HEK293 (cell line): ENCODE measurements at regions not wholly inside any gene's neighbourhood (a gene's known extent, or its start where the extent isn't known, plus 50 kb on each side); places are given as distances from the start of the nearest gene placed in this dataset.

ENCODE experiments used
- CTCF ChIA-PET: fragments of 350-600 bp; formaldehyde crosslinking; extraction: SDS; loops from one replicate; lab custom pipeline; 2021; ENCODE audit warnings: antibody characterized with exemption; lab: Yijun Ruan, JAX
- POLR2A ChIA-PET: fragments of 300-600 bp; formaldehyde crosslinking; extraction: SDS; loops from one replicate; lab custom pipeline; 2020; ENCODE audit warnings: antibody characterized with exemption, inconsistent platforms; lab: Yijun Ruan, JAX
- H3K27ac ChIP-seq: fragments of 200-500 bp; sonication (Bioruptor generic); 2 replicates; pipeline ENCODE4 v1.5.1; 2014; ENCODE audit warnings: low read depth, low read length, control low read depth, inconsistent platforms; ENCODE audit errors: extremely low read depth
- H3K36me3 ChIP-seq, 2 experiments: fragments of 200-500 bp in 1 of 2; sonication (Bioruptor generic) in 1 of 2; 1 replicate in 1 of 2; 2 replicates in 1 of 2; pipeline ENCODE4 v1.5.1; 2014 to 2017; ENCODE audit warnings: inconsistent platforms in 2 of 2, low read length in 2 of 2; ENCODE audit not compliant: control insufficient read depth in 2 of 2, insufficient read depth in 1 of 2
- H3K4me1 ChIP-seq: fragments of 200-500 bp; sonication (Bioruptor generic); 2 replicates; pipeline ENCODE4 v1.5.1; 2014; ENCODE audit warnings: mild to moderate bottlenecking, low read length, inconsistent platforms; ENCODE audit not compliant: control insufficient read depth, insufficient read depth
- H3K4me3 ChIP-seq: 2 replicates; pipeline ENCODE4 v1.5.1; 2011; ENCODE audit warnings: low read depth, mild to moderate bottlenecking, control low read depth, low read length, moderate library complexity
- H3K9me3 ChIP-seq: fragments of 200-500 bp; sonication (Bioruptor generic); 2 replicates; pipeline ENCODE4 v1.5.1; 2014; ENCODE audit warnings: low read depth, low read length, inconsistent platforms; ENCODE audit not compliant: control insufficient read depth, insufficient read depth
- GFI1B ChIP-seq: fragments of 450-650 bp; formaldehyde crosslinking; IDR thresholded peaks from 2 replicates; pipeline ENCODE4 v1.5.1; 2016; ENCODE audit warnings: missing biosample characterization, missing genetic modification characterization
- HOXC10 ChIP-seq: sonication (generic); formaldehyde crosslinking; IDR thresholded peaks from 2 replicates; pipeline ENCODE4 v1.8.1; 2023; ENCODE audit warnings: mild to moderate bottlenecking, missing genetic modification reagents
- SCRT1 ChIP-seq: fragments of 450-650 bp; formaldehyde crosslinking; IDR thresholded peaks from 2 replicates; pipeline ENCODE4 v1.5.1; 2016; ENCODE audit warnings: missing biosample characterization, missing genetic modification characterization, borderline replicate concordance
- SETDB1 ChIP-seq: IDR thresholded peaks from one replicate; pipeline ENCODE4 v1.6.1; 2017; ENCODE audit warnings: mild to moderate bottlenecking, low read length, moderate library complexity, mixed read lengths; ENCODE audit not compliant: insufficient read length
- SP2 ChIP-seq: fragments of 450-650 bp; formaldehyde crosslinking; IDR thresholded peaks from 2 replicates; pipeline ENCODE4 v1.5.1; 2016; ENCODE audit warnings: missing biosample characterization, missing genetic modification characterization
- TRIM28 ChIP-seq: IDR thresholded peaks from 2 replicates; pipeline ENCODE4 v1.6.1; 2011; ENCODE audit warnings: low read length, control low read depth, borderline replicate concordance
- ZFP41 ChIP-seq: fragments of 450-650 bp; formaldehyde crosslinking; IDR thresholded peaks from 2 replicates; pipeline ENCODE4 v1.5.1; 2016; ENCODE audit warnings: missing biosample characterization, missing genetic modification characterization, borderline replicate concordance
- ZNF114 ChIP-seq: fragments of 450-650 bp; formaldehyde crosslinking; IDR thresholded peaks from 2 replicates; pipeline ENCODE4 v1.5.0; 2017; ENCODE audit warnings: missing biosample characterization, missing genetic modification characterization
- ZNF248 ChIP-seq: fragments of 450-650 bp; formaldehyde crosslinking; IDR thresholded peaks from 2 replicates; pipeline ENCODE4 v1.5.1; 2017; ENCODE audit warnings: missing biosample characterization, missing genetic modification characterization
- ZNF266 ChIP-seq: fragments of 450-650 bp; formaldehyde crosslinking; IDR thresholded peaks from 2 replicates; pipeline ENCODE4 v1.5.1; 2016; ENCODE audit warnings: missing biosample characterization, missing genetic modification characterization, low read depth
- ZNF274 ChIP-seq, 2 experiments: fragments of 200-500 bp in 1 of 2; fragments of 450-650 bp in 1 of 2; sonication (Bioruptor generic) in 1 of 2; formaldehyde crosslinking in 1 of 2; IDR thresholded peaks; 2 replicates each; pipeline versions ENCODE4 v1.5.1 to v1.6.1; 2014 to 2016; ENCODE audit warnings: borderline replicate concordance in 1 of 2, inconsistent platforms in 1 of 2, low read length in 1 of 2, missing biosample characterization in 1 of 2, missing genetic modification characterization in 1 of 2
- ZNF302 ChIP-seq: fragments of 450-650 bp; formaldehyde crosslinking; IDR thresholded peaks from 2 replicates; pipeline ENCODE4 v1.5.1; 2016; ENCODE audit warnings: missing biosample characterization, missing genetic modification characterization, low read depth
- ZNF394 ChIP-seq: fragments of 450-650 bp; formaldehyde crosslinking; IDR thresholded peaks from 2 replicates; pipeline ENCODE4 v1.5.1; 2016; ENCODE audit warnings: missing biosample characterization, missing genetic modification characterization, mild to moderate bottlenecking, moderate library complexity, borderline replicate concordance
- ZNF501 ChIP-seq: fragments of 450-650 bp; formaldehyde crosslinking; IDR thresholded peaks from 2 replicates; pipeline ENCODE4 v1.5.1; 2016; ENCODE audit warnings: missing biosample characterization, missing genetic modification characterization
- ZNF514 ChIP-seq: fragments of 450-650 bp; formaldehyde crosslinking; IDR thresholded peaks from 2 replicates; pipeline ENCODE4 v1.5.1; 2016; ENCODE audit warnings: missing biosample characterization, missing genetic modification characterization
- ZNF521 ChIP-seq: fragments of 450-650 bp; formaldehyde crosslinking; IDR thresholded peaks from 2 replicates; pipeline ENCODE4 v1.5.1; 2017; ENCODE audit warnings: missing biosample characterization, mild to moderate bottlenecking, missing genetic modification characterization
- ZNF585B ChIP-seq: fragments of 450-650 bp; formaldehyde crosslinking; IDR thresholded peaks from 2 replicates; pipeline ENCODE4 v1.5.1; 2016; ENCODE audit warnings: missing biosample characterization, missing genetic modification characterization
- ZNF768 ChIP-seq: fragments of 450-650 bp; formaldehyde crosslinking; IDR thresholded peaks from 2 replicates; pipeline ENCODE4 v1.5.1; 2018; ENCODE audit warnings: missing biosample characterization, mild to moderate bottlenecking, missing genetic modification characterization
- TF ChIP-seq, protein P1 (sequence below): fragments of 450-650 bp; formaldehyde crosslinking; IDR thresholded peaks from 2 replicates; pipeline ENCODE4 v1.5.1; 2016; ENCODE audit warnings: missing biosample characterization, missing genetic modification characterization
- TF ChIP-seq, protein P2 (sequence below): fragments of 450-650 bp; formaldehyde crosslinking; IDR thresholded peaks from 2 replicates; pipeline ENCODE4 v1.5.1; 2016; ENCODE audit warnings: missing biosample characterization, missing genetic modification characterization
- TF ChIP-seq, protein P3 (sequence below): fragments of 450-650 bp; formaldehyde crosslinking; IDR thresholded peaks from 2 replicates; pipeline ENCODE4 v1.5.0; 2017; ENCODE audit warnings: missing biosample characterization, missing genetic modification characterization, borderline replicate concordance
- TF ChIP-seq, protein P4 (sequence below): fragments of 450-650 bp; formaldehyde crosslinking; IDR thresholded peaks from 2 replicates; pipeline ENCODE4 v1.5.1; 2016; ENCODE audit warnings: missing biosample characterization, missing genetic modification characterization
- TF ChIP-seq, protein P5 (sequence below): fragments of 450-650 bp; formaldehyde crosslinking; IDR thresholded peaks from 2 replicates; pipeline ENCODE4 v1.5.1; 2016; ENCODE audit warnings: missing biosample characterization, missing genetic modification characterization, borderline replicate concordance

DNA sequence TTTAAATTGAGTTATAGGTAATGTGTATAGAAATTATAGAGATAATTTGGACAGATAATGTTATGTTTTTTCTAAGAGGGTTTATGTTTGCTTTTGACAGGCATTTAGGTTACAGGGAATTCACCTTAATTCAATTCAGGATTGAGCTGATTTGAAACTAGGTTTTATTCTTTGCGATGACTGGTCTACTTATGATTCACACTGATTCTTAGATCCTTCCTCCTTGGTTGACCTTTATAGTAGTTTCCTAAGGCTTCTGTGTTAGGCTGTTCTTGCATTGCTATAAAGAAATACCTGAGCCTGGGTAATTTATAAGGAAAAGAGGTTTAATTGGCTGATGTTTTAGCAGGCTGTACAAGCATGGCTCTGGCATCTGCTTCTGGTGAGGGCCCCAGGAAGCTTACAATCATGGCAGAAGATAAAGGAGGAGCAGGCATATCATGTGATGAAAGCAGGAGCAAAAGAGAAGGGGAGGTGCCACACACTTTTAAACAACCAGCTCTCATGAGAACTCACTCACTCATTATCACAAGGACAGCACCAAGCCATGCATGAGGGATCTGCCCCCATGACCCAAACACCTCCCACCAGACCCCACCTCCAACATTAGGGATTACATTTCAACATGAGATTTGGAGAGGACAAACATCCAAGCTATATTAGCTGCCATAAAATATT lies 155.0 kb upstream of the SFRP2 start (continued):
- TF ChIP-seq, protein P1, sequence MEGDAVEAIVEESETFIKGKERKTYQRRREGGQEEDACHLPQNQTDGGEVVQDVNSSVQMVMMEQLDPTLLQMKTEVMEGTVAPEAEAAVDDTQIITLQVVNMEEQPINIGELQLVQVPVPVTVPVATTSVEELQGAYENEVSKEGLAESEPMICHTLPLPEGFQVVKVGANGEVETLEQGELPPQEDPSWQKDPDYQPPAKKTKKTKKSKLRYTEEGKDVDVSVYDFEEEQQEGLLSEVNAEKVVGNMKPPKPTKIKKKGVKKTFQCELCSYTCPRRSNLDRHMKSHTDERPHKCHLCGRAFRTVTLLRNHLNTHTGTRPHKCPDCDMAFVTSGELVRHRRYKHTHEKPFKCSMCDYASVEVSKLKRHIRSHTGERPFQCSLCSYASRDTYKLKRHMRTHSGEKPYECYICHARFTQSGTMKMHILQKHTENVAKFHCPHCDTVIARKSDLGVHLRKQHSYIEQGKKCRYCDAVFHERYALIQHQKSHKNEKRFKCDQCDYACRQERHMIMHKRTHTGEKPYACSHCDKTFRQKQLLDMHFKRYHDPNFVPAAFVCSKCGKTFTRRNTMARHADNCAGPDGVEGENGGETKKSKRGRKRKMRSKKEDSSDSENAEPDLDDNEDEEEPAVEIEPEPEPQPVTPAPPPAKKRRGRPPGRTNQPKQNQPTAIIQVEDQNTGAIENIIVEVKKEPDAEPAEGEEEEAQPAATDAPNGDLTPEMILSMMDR (tag by site-specific recombination) = no peak
- no peak for TF ChIP-seq HOXC10
- TF ChIP-seq, protein P2, sequence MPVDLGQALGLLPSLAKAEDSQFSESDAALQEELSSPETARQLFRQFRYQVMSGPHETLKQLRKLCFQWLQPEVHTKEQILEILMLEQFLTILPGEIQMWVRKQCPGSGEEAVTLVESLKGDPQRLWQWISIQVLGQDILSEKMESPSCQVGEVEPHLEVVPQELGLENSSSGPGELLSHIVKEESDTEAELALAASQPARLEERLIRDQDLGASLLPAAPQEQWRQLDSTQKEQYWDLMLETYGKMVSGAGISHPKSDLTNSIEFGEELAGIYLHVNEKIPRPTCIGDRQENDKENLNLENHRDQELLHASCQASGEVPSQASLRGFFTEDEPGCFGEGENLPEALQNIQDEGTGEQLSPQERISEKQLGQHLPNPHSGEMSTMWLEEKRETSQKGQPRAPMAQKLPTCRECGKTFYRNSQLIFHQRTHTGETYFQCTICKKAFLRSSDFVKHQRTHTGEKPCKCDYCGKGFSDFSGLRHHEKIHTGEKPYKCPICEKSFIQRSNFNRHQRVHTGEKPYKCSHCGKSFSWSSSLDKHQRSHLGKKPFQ (tag by site-specific recombination) = no peak
- TF ChIP-seq ZNF274 (IDR thresholded peaks at IDR 0.05; ENCODE audit: low read length) = no peak
- TF ChIP-seq ZNF274 (tag by site-specific recombination; IDR thresholded peaks at IDR 0.05; ENCODE audit: borderline replicate concordance) = no peak
- TF ChIP-seq, protein P3, sequence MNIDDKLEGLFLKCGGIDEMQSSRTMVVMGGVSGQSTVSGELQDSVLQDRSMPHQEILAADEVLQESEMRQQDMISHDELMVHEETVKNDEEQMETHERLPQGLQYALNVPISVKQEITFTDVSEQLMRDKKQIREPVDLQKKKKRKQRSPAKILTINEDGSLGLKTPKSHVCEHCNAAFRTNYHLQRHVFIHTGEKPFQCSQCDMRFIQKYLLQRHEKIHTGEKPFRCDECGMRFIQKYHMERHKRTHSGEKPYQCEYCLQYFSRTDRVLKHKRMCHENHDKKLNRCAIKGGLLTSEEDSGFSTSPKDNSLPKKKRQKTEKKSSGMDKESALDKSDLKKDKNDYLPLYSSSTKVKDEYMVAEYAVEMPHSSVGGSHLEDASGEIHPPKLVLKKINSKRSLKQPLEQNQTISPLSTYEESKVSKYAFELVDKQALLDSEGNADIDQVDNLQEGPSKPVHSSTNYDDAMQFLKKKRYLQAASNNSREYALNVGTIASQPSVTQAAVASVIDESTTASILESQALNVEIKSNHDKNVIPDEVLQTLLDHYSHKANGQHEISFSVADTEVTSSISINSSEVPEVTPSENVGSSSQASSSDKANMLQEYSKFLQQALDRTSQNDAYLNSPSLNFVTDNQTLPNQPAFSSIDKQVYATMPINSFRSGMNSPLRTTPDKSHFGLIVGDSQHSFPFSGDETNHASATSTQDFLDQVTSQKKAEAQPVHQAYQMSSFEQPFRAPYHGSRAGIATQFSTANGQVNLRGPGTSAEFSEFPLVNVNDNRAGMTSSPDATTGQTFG (tag by site-specific recombination) = no peak
- no peak for TF ChIP-seq ZNF514 (tag by site-specific recombination)
- TF ChIP-seq ZNF266 (tag by site-specific recombination) = no peak
- no peak for TF ChIP-seq ZNF521 (tag by site-specific recombination)

DNA sequence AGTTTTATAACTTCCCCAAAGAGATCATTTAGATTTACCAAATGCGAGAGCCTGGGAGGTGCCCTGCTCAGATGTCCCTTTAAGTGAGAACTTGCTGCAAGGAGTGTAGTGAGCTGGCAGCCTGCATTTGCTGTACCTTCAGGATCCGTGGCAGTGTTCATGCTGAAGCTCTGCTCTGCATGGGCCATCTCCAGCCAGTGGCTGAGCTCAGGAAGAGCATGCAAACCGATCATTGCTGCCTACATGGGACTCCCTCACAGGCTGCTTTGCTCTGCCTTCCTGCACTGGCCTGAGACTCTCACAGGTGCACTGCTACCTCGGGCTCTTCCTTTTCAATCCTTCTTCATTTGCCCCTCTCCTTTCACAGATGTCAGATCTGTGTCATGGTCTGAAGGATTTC lies 152.0 kb upstream of the SFRP2 start:
- Histone ChIP-seq H3K9me3 (no peaks in the 10 kb centered on the region), H3K27ac (no peak overlapping the region), H3K4me1 (no peaks in the 10 kb centered on the region), H3K36me3 (no peaks in the 10 kb centered on the region), H3K4me3 (no peak overlapping the region)
- ChIA-PET CTCF (no interaction called here), POLR2A (no interaction called here)
- TF ChIP-seq, protein P4, sequence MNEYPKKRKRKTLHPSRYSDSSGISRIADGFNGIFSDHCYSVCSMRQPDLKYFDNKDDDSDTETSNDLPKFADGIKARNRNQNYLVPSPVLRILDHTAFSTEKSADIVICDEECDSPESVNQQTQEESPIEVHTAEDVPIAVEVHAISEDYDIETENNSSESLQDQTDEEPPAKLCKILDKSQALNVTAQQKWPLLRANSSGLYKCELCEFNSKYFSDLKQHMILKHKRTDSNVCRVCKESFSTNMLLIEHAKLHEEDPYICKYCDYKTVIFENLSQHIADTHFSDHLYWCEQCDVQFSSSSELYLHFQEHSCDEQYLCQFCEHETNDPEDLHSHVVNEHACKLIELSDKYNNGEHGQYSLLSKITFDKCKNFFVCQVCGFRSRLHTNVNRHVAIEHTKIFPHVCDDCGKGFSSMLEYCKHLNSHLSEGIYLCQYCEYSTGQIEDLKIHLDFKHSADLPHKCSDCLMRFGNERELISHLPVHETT (tag by site-specific recombination) = no peak
- TF ChIP-seq ZNF394 (tag by site-specific recombination) (no peak), SCRT1 (tag by site-specific recombination) (no peak), ZNF585B (tag by site-specific recombination) (no peak), SETDB1 (no peak), ZNF768 (tag by site-specific recombination) (no peak), TRIM28 (no peak), ZNF302 (tag by site-specific recombination) (no peak), GFI1B (tag by site-specific recombination) (no peak), ZNF114 (no peak), ZFP41 (no peak), ZNF501 (tag by site-specific recombination) (no peak), ZNF248 (tag by site-specific recombination) (no peak), SP2 (no peak)
- TF ChIP-seq, protein P5, sequence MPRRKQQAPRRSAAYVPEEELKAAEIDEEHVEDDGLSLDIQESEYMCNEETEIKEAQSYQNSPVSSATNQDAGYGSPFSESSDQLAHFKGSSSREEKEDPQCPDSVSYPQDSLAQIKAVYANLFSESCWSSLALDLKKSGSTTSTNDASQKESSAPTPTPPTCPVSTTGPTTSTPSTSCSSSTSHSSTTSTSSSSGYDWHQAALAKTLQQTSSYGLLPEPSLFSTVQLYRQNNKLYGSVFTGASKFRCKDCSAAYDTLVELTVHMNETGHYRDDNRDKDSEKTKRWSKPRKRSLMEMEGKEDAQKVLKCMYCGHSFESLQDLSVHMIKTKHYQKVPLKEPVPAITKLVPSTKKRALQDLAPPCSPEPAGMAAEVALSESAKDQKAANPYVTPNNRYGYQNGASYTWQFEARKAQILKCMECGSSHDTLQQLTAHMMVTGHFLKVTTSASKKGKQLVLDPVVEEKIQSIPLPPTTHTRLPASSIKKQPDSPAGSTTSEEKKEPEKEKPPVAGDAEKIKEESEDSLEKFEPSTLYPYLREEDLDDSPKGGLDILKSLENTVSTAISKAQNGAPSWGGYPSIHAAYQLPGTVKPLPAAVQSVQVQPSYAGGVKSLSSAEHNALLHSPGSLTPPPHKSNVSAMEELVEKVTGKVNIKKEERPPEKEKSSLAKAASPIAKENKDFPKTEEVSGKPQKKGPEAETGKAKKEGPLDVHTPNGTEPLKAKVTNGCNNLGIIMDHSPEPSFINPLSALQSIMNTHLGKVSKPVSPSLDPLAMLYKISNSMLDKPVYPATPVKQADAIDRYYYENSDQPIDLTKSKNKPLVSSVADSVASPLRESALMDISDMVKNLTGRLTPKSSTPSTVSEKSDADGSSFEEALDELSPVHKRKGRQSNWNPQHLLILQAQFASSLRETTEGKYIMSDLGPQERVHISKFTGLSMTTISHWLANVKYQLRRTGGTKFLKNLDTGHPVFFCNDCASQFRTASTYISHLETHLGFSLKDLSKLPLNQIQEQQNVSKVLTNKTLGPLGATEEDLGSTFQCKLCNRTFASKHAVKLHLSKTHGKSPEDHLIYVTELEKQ (tag by site-specific recombination) = no peak
